ENCODE measurements at regions not wholly inside any gene's neighbourhood (a gene's known extent, or its start where the extent isn't known, plus 50 kb on each side); places are given as distances from the start of the nearest gene placed in this dataset.

- WGBS (ENCODE audit: missing lambda C conversion rate) = 12% methylated on average over 1 of the region's 1 CpG
- POLR2A ChIA-PET = no interaction called here
These were observed 72.2 kb upstream of the MYCN start for GRCh38 chr2:15868186-15868585.

GRCh38 chr2:15868704-15869103, 71.6 kb upstream of the MYCN start:
- WGBS (ENCODE audit: missing lambda C conversion rate) = 9% methylated on average over 2 of the region's 2 CpGs
- no peak overlapping the region for H3K4me2 ChIP-seq
- no peak for TF ChIP-seq ATOH8 (CRISPR knock-in tag; IDR thresholded peaks at IDR 0.05; ENCODE audit: low read depth)
- no peak for TF ChIP-seq RCOR1 (IDR thresholded peaks at IDR 0.05; ENCODE audit: low read depth, low read length)
- TF ChIP-seq HOXA7 (CRISPR knock-in tag; IDR thresholded peaks at IDR 0.05) = no peak
- no peak for TF ChIP-seq HES2 (IDR thresholded peaks at IDR 0.05)
- no peak for TF ChIP-seq ELK1 (IDR thresholded peaks at IDR 0.05; ENCODE audit: low read depth, low read length)
- ChIA-PET CTCF (no interaction called here), POLR2A (no interaction called here)
- no peaks in the 10 kb centered on the region for H3K4me1 ChIP-seq
- ATAC-seq (no peak), DNase-seq (ENCODE audit: low read depth in 1 of 2, low spot score in 1 of 2) (no peak), FAIRE-seq (no peak)
- no peak overlapping the region for H3K4me3 ChIP-seq
- H3K27ac ChIP-seq = no peak overlapping the region
- H3K9me3 ChIP-seq = 0 out of 3 replicates have a peak, but pooled peaks cover 2% of the 10 kb centered on the region

More at GRCh38 chr2:15868186-15868585, 72.2 kb upstream of the MYCN start:
- TF ChIP-seq EP300 (IDR thresholded peaks at IDR 0.05) = no peak
- TF ChIP-seq HDAC2 (IDR thresholded peaks at IDR 0.05) = no peak
- TF ChIP-seq FOXS1 (CRISPR knock-in tag; IDR thresholded peaks at IDR 0.05) = no peak
- TF ChIP-seq GATA3 (IDR thresholded peaks at IDR 0.05; ENCODE audit: borderline replicate concordance) = no peak
- no peak for TF ChIP-seq JUN (IDR thresholded peaks at IDR 0.05)
- TF ChIP-seq PBX3 (IDR thresholded peaks at IDR 0.05) = no peak
- TF ChIP-seq USF2 (IDR thresholded peaks at IDR 0.05) = no peak
- no peak for TF ChIP-seq KDM1A (IDR thresholded peaks at IDR 0.05; ENCODE audit: low read depth)
- TF ChIP-seq FOSL2 (IDR thresholded peaks at IDR 0.05) = no peak
- TF ChIP-seq FOSL2 (CRISPR knock-in tag; IDR thresholded peaks at IDR 0.05) = no peak
- TF ChIP-seq HEYL (CRISPR knock-in tag; IDR thresholded peaks at IDR 0.05) = no peak
- TF ChIP-seq TP53 (CRISPR knock-in tag; IDR thresholded peaks at IDR 0.05) = no peak
- TF ChIP-seq MAZ (IDR thresholded peaks at IDR 0.05; ENCODE audit: borderline replicate concordance, low read depth, low read length) = no peak
- TF ChIP-seq JUNB (IDR thresholded peaks at IDR 0.05) = no peak
- no peak for TF ChIP-seq KDM5A (IDR thresholded peaks at IDR 0.05)
- TF ChIP-seq HOXA7 (CRISPR knock-in tag; IDR thresholded peaks at IDR 0.05) = no peak
- TF ChIP-seq FOSB (CRISPR knock-in tag; IDR thresholded peaks at IDR 0.05) = no peak
- no peak for TF ChIP-seq POLR2AphosphoS2 (conservative IDR thresholded peaks at IDR 0.05; ENCODE audit: low read length)
- CTCF ChIA-PET = no interaction called here
- Histone ChIP-seq H3K4me3 (no peak overlapping the region), H3K4me2 (no peak overlapping the region), H3K9me3 (0 out of 3 replicates have a peak, but pooled peaks cover 2% of the 10 kb centered on the region), H3K4me1 (no peaks in the 10 kb centered on the region), H3K27ac (no peak overlapping the region)
- no peak for ATAC-seq
- no peak for DNase-seq (ENCODE audit: low read depth in 1 of 2, low spot score in 1 of 2)
- FAIRE-seq = no peak

- DNase-seq (ENCODE audit: low read depth in 1 of 2, low spot score in 1 of 2) = no peak
- H3K4me1 ChIP-seq = no peaks in the 10 kb centered on the region
- no peak overlapping the region for H3K27ac ChIP-seq
- H3K4me2 ChIP-seq = no peak overlapping the region
- ChIA-PET POLR2A (no interaction called here), CTCF (no interaction called here)
- 0 out of 3 replicates have a peak, but pooled peaks cover 2% of the 10 kb centered on the region for H3K9me3 ChIP-seq
- TF ChIP-seq RAD21 (conservative IDR thresholded peaks at IDR 0.05 in 1 of 2, IDR thresholded peaks at IDR 0.05 in 1 of 2) (no peak), CBX2 (IDR thresholded peaks at IDR 0.05; ENCODE audit: borderline replicate concordance, low read depth) (no peak), USF2 (IDR thresholded peaks at IDR 0.05) (no peak), CHD4 (IDR thresholded peaks at IDR 0.05; ENCODE audit: borderline replicate concordance) (no peak), FOSB (CRISPR knock-in tag; IDR thresholded peaks at IDR 0.05) (no peak), CEBPB (IDR thresholded peaks at IDR 0.05) (no peak), JUNB (IDR thresholded peaks at IDR 0.05) (no peak), HMGXB4 (CRISPR knock-in tag; IDR thresholded peaks at IDR 0.05; ENCODE audit: borderline replicate concordance) (no peak), JUN (IDR thresholded peaks at IDR 0.05) (no peak), MAX (IDR thresholded peaks at IDR 0.05) (no peak), KDM1A (IDR thresholded peaks at IDR 0.05; ENCODE audit: low read depth) (no peak)
- no peak for FAIRE-seq
- no peak overlapping the region for H3K4me3 ChIP-seq
- WGBS (ENCODE audit: missing lambda C conversion rate) = 41% methylated on average over 3 of the region's 3 CpGs
- ATAC-seq = no peak
These were observed 71.0 kb upstream of the MYCN start for GRCh38 chr2:15869396-15869795.

Data from A549 (cell line).